H9 (cell line): ENCODE measurements at regions not wholly inside any gene's neighbourhood (a gene's known extent, or its start where the extent isn't known, plus 50 kb on each side); places are given as distances from the start of the nearest gene placed in this dataset.

Experiments
- DNase-seq: peaks from one replicate; pipeline ENCODE4 v3.0.0-alpha.2; 2017
- H2AFZ ChIP-seq: one replicate; pipeline ENCODE4 v1.6.1; 2013; ENCODE audit warnings: mild to moderate bottlenecking, low read length, control low read depth, moderate library complexity
- H2AK5ac ChIP-seq: 2 replicates; pipeline ENCODE4 v1.6.1; 2013; ENCODE audit warnings: low read length, control low read depth, mixed read lengths; ENCODE audit not compliant: insufficient read length
- H2BK120ac ChIP-seq: one replicate; pipeline ENCODE4 v1.6.1; 2013; ENCODE audit warnings: low read depth, mild to moderate bottlenecking, low read length, control low read depth, inconsistent platforms; ENCODE audit not compliant: poor library complexity, severe bottlenecking
- H2BK12ac ChIP-seq: 2 replicates; pipeline ENCODE4 v1.6.1; 2013; ENCODE audit warnings: low read length, control low read depth, mixed read lengths, low read depth; ENCODE audit not compliant: insufficient read length
- H2BK15ac ChIP-seq: 2 replicates; pipeline ENCODE4 v1.6.1; 2013; ENCODE audit warnings: low read depth, low read length, control low read depth
- H2BK20ac ChIP-seq: one replicate; pipeline ENCODE4 v1.6.1; 2013; ENCODE audit warnings: low read depth, mild to moderate bottlenecking, low read length, control low read depth, inconsistent platforms; ENCODE audit not compliant: poor library complexity, severe bottlenecking
- H2BK5ac ChIP-seq: 2 replicates; pipeline ENCODE4 v1.6.1; 2013; ENCODE audit warnings: low read length, control low read depth, mixed read lengths; ENCODE audit not compliant: insufficient read length
- H3K14ac ChIP-seq: 2 replicates; pipeline ENCODE4 v1.6.1; 2013; ENCODE audit warnings: low read length, control low read depth; ENCODE audit not compliant: insufficient read depth
- H3K18ac ChIP-seq: 2 replicates; pipeline ENCODE4 v1.6.1; 2013; ENCODE audit warnings: low read depth, mild to moderate bottlenecking, mixed read lengths, low read length, control low read depth; ENCODE audit not compliant: insufficient read length
- H3K23ac ChIP-seq: 2 replicates; pipeline ENCODE4 v1.6.1; 2013; ENCODE audit warnings: low read length, control low read depth, mixed read lengths, low read depth; ENCODE audit not compliant: insufficient read length
- H3K23me2 ChIP-seq: 2 replicates; pipeline ENCODE4 v1.6.1; 2013; ENCODE audit warnings: low read depth, mild to moderate bottlenecking, mixed read lengths, low read length, control low read depth; ENCODE audit not compliant: insufficient read length, poor library complexity, severe bottlenecking
- H3K27ac ChIP-seq: 2 replicates; pipeline ENCODE4 v1.5.1; 2013; ENCODE audit warnings: low read length, control low read depth, mixed read lengths, low read depth; ENCODE audit not compliant: insufficient read length
- H3K27me3 ChIP-seq: 2 replicates; pipeline ENCODE4 v1.6.1; 2013; ENCODE audit warnings: low read length, control low read depth, inconsistent platforms; ENCODE audit not compliant: insufficient read depth
- H3K4ac ChIP-seq: 2 replicates; pipeline ENCODE4 v1.6.1; 2013; ENCODE audit warnings: low read depth, mild to moderate bottlenecking, control low read depth, inconsistent platforms, low read length, moderate library complexity
- H3K4me1 ChIP-seq: 2 replicates; pipeline ENCODE4 v1.6.1; 2013; ENCODE audit warnings: low read length, control low read depth, inconsistent platforms; ENCODE audit not compliant: insufficient read depth
- H3K4me2 ChIP-seq: 2 replicates; pipeline ENCODE4 v1.6.1; 2013; ENCODE audit warnings: low read length, control low read depth, mixed read lengths; ENCODE audit not compliant: insufficient read length, insufficient read depth
- H3K56ac ChIP-seq: 2 replicates; pipeline ENCODE4 v1.6.1; 2013; ENCODE audit warnings: low read depth, mild to moderate bottlenecking, mixed read lengths, low read length, control low read depth; ENCODE audit not compliant: insufficient read length
- H3K79me1 ChIP-seq: 2 replicates; pipeline ENCODE4 v1.6.1; 2013; ENCODE audit warnings: low read depth, mild to moderate bottlenecking, moderate library complexity, low read length, control low read depth, inconsistent platforms; ENCODE audit not compliant: insufficient read depth, poor library complexity, severe bottlenecking
- H3K79me2 ChIP-seq: 2 replicates; pipeline ENCODE4 v1.6.1; 2013; ENCODE audit warnings: low read length, control low read depth, inconsistent platforms; ENCODE audit not compliant: insufficient read depth
- H3K9ac ChIP-seq: 2 replicates; pipeline ENCODE4 v1.6.1; 2013; ENCODE audit warnings: low read length, control low read depth, mixed read lengths; ENCODE audit not compliant: insufficient read length; ENCODE audit errors: extremely low read depth
- H3K9me3 ChIP-seq: one replicate; pipeline ENCODE4 v1.6.1; 2013; ENCODE audit warnings: low read depth, low read length, inconsistent platforms; ENCODE audit not compliant: control insufficient read depth
- H3T11ph ChIP-seq: one replicate; pipeline ENCODE4 v1.6.1; 2013; ENCODE audit warnings: mild to moderate bottlenecking, low read length, control low read depth, inconsistent platforms
- H4K20me1 ChIP-seq: one replicate; pipeline ENCODE4 v1.6.1; 2013; ENCODE audit not compliant: control insufficient read depth, insufficient read length, insufficient read depth
- H4K5ac ChIP-seq: 2 replicates; pipeline ENCODE4 v1.6.1; 2013; ENCODE audit warnings: low read depth, mild to moderate bottlenecking, mixed read lengths, low read length, control low read depth; ENCODE audit not compliant: insufficient read length
- H4K8ac ChIP-seq: replicated peaks from 2 replicates; pipeline ENCODE4 v1.6.1; 2013; ENCODE audit warnings: low read length, control low read depth, mixed read lengths, low read depth; ENCODE audit not compliant: insufficient read length
- H4K91ac ChIP-seq: 2 replicates; pipeline ENCODE4 v1.6.1; 2013; ENCODE audit warnings: low read depth, mild to moderate bottlenecking, moderate library complexity, mixed read lengths, low read length, control low read depth; ENCODE audit not compliant: insufficient read length
- H3K27ac Mint-ChIP-seq, 3 experiments: 2 replicates in 2 of 3; 3 replicates in 1 of 3; pipeline ENCODE4 v1.8.0; 2020 to 2021; ENCODE audit warnings: mixed read lengths in 3 of 3, mild to moderate bottlenecking in 1 of 3, moderate library complexity in 1 of 3
- H3K27me3 Mint-ChIP-seq: 2 replicates; pipeline ENCODE4 v1.8.0; 2021; ENCODE audit warnings: low read depth, mild to moderate bottlenecking, moderate library complexity, mixed read lengths
- H3K36me3 Mint-ChIP-seq, 3 experiments: 2 replicates in 2 of 3; 3 replicates in 1 of 3; pipeline ENCODE4 v1.8.0; 2020 to 2021; ENCODE audit warnings: low read depth in 3 of 3, mixed read lengths in 3 of 3; ENCODE audit not compliant: insufficient read depth in 1 of 3
- H3K4me1 Mint-ChIP-seq, 2 experiments: 2 replicates each; pipeline ENCODE4 v1.8.0; 2020; ENCODE audit warnings: mixed read lengths in 2 of 2
- H3K4me3 Mint-ChIP-seq, 2 experiments: 2 replicates in 1 of 2; 3 replicates in 1 of 2; pipeline ENCODE4 v1.8.0; 2020 to 2021; ENCODE audit warnings: mild to moderate bottlenecking in 2 of 2, mixed read lengths in 2 of 2, moderate library complexity in 1 of 2
- H3K9me3 Mint-ChIP-seq, 2 experiments: 2 replicates in 1 of 2; 3 replicates in 1 of 2; pipeline ENCODE4 v1.8.0; 2020; ENCODE audit warnings: mild to moderate bottlenecking in 2 of 2, mixed read lengths in 2 of 2, moderate library complexity in 1 of 2
- WGBS: extraction: QIAGEN DNeasy Blood & Tissue Kit; methylation state at CpG from one replicate; pipeline ENCODE4 v1.1.7; 2013; ENCODE audit warnings: missing lambda C conversion rate, low lambda C conversion rate, mixed read lengths; ENCODE audit not compliant: insufficient read length; ENCODE audit errors: extremely low coverage; 5-methylcytosine and 5-hydroxymethylcytosine counted together
- TF ChIP-seq, protein P1 (sequence below): fragments of 200-600 bp; sonication (generic); conservative IDR thresholded peaks from 3 replicates; pipeline ENCODE4 v1.8.0; 2021; ENCODE audit warnings: antibody characterized with exemption, mild to moderate bottlenecking

DNA sequence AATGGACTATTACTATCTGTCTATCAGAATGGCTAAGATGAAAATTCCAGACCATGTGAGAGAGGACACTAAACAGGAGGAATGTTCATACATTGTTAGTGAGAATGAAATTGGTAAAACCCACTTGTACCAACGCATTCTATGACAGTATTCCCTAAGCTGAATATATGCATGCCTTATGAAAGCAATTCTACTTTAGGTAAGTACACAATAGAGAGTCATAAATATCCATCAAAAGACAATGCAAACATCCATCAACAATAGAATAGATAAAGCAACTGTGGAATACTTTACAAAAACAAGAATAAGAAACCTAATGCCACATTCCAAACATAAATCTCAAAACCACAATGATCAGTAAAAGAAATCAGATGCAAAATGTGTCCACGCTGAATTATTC, 529.3 kb downstream of the ANKRD50 start:
- WGBS = no CpG with 5 or more reads among the region's 2 CpGs

More for the DNA sequence above, 529.3 kb downstream of the ANKRD50 start:
- Histone ChIP-seq H3T11ph (no peak overlapping the region), H2BK5ac (no peak overlapping the region), H3K9me3 (no peaks in the 10 kb centered on the region), H3K4ac (no peak overlapping the region), H3K18ac (no peak overlapping the region), H2BK20ac (no peak overlapping the region), H4K91ac (no peak overlapping the region), H3K9ac (no peak overlapping the region), H2BK12ac (no peak overlapping the region), H3K4me2 (no peak overlapping the region), H3K79me1 (no peaks in the 10 kb centered on the region), H3K27ac (no peak overlapping the region), H3K56ac (no peak overlapping the region), H2BK15ac (no peak overlapping the region), H3K14ac (no peak overlapping the region), H4K8ac (no peak overlapping the region), H3K23ac (no peak overlapping the region), H4K5ac (no peak overlapping the region), H2BK120ac (no peak overlapping the region), H2AK5ac (no peak overlapping the region), H4K20me1 (no peaks in the 10 kb centered on the region), H2AFZ (no peak overlapping the region), H3K23me2 (no peaks in the 10 kb centered on the region), H3K79me2 (no peaks in the 10 kb centered on the region; the same call in 1 of the 2 replicates), H3K4me1 (no peaks in the 10 kb centered on the region), H3K27me3 (no peaks in the 10 kb centered on the region)
- Mint-ChIP-seq H3K27ac (peak overlapping the region in 1 of 3 experiments; percentile 62; a peak in 1 of 7 replicates), H3K4me1 (peaks cover 10 to 11% of the 10 kb centered on the region in 2 experiments), H3K27me3 (no peaks in the 10 kb centered on the region; the same call in 1 of the 2 replicates), H3K9me3 (peaks cover 0 to 3% of the 10 kb centered on the region in 2 experiments; a peak in 2 of 5 replicates), H3K36me3 (peaks cover 0 to 4% (median 3%) of the 10 kb centered on the region in 3 experiments; a peak in 5 of 7 replicates), H3K4me3 (no peak overlapping the region)
- DNase-seq = no peak
- TF ChIP-seq, protein P1, sequence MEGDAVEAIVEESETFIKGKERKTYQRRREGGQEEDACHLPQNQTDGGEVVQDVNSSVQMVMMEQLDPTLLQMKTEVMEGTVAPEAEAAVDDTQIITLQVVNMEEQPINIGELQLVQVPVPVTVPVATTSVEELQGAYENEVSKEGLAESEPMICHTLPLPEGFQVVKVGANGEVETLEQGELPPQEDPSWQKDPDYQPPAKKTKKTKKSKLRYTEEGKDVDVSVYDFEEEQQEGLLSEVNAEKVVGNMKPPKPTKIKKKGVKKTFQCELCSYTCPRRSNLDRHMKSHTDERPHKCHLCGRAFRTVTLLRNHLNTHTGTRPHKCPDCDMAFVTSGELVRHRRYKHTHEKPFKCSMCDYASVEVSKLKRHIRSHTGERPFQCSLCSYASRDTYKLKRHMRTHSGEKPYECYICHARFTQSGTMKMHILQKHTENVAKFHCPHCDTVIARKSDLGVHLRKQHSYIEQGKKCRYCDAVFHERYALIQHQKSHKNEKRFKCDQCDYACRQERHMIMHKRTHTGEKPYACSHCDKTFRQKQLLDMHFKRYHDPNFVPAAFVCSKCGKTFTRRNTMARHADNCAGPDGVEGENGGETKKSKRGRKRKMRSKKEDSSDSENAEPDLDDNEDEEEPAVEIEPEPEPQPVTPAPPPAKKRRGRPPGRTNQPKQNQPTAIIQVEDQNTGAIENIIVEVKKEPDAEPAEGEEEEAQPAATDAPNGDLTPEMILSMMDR = no peak
